Activated naive CD4-positive, alpha-beta T cell treated with anti-CD3 and anti-CD28 coated beads, Interleukin-2, amount 50 U/mL, for 24 hours (primary cell): ENCODE measurements at regions not wholly inside any gene's neighbourhood (a gene's known extent, or its start where the extent isn't known, plus 50 kb on each side); places are given as distances from the start of the nearest gene placed in this dataset.

Experiments used
- H3K27ac Mint-ChIP-seq: one replicate; pipeline ENCODE4 v1.8.0; 2021; ENCODE audit warnings: mild to moderate bottlenecking, mixed read lengths
- H3K27me3 Mint-ChIP-seq: one replicate; pipeline ENCODE4 v1.8.0; 2021; ENCODE audit warnings: mixed read lengths
- H3K36me3 Mint-ChIP-seq: one replicate; pipeline ENCODE4 v1.8.0; 2021; ENCODE audit warnings: mixed read lengths
- H3K4me1 Mint-ChIP-seq: one replicate; pipeline ENCODE4 v1.8.0; 2021; ENCODE audit warnings: mixed read lengths
- H3K4me3 Mint-ChIP-seq: one replicate; pipeline ENCODE4 v1.8.0; 2021; ENCODE audit warnings: mild to moderate bottlenecking, mixed read lengths
- H3K9me3 Mint-ChIP-seq: one replicate; pipeline ENCODE4 v1.8.0; 2021; ENCODE audit warnings: mixed read lengths

DNA sequence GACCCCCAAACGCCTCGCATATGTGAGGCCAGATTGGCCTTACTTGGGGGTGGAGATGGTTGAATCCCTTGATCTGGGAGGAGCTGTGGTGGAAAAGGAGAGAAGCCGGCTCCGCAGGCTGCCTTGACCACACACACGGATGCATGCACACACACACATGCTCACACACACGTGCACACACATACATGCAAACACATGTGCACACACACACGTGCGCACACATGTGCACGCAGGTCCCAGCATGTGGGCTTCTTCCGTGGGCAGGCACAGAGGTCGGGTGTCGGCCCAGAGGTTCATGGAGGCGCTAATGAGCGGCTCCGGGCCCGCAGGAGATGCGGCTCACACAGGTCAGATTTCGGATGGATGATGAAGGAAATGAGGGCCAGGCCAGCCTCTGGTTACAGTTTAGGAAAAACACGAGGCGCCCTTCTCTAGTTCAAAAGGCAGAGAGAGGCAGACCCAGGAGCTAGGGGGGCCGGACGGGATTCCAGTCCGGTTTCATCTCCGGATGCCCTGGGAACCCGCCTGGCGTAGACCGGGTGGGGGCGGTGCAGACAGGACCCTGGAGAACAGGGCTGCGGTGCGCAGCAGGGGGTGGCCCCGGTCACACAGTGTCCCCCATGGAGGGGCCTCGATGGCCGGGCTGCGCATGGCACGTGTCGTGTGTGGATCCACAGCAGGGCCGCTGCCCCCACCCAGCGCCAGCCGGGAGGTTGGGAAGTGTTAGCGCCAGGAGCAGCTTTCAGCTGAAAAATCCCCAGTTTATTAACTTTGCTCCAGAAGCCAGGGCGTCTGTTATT is 91.1 kb upstream of the ACTRT2 start:
- Mint-ChIP-seq H3K27me3 (no peaks in the 10 kb centered on the region), H3K4me1 (no peaks in the 10 kb centered on the region), H3K9me3 (no peaks in the 10 kb centered on the region), H3K36me3 (no peaks in the 10 kb centered on the region), H3K4me3 (no peak overlapping the region), H3K27ac (peak overlapping the region; percentile 89)

DNA sequence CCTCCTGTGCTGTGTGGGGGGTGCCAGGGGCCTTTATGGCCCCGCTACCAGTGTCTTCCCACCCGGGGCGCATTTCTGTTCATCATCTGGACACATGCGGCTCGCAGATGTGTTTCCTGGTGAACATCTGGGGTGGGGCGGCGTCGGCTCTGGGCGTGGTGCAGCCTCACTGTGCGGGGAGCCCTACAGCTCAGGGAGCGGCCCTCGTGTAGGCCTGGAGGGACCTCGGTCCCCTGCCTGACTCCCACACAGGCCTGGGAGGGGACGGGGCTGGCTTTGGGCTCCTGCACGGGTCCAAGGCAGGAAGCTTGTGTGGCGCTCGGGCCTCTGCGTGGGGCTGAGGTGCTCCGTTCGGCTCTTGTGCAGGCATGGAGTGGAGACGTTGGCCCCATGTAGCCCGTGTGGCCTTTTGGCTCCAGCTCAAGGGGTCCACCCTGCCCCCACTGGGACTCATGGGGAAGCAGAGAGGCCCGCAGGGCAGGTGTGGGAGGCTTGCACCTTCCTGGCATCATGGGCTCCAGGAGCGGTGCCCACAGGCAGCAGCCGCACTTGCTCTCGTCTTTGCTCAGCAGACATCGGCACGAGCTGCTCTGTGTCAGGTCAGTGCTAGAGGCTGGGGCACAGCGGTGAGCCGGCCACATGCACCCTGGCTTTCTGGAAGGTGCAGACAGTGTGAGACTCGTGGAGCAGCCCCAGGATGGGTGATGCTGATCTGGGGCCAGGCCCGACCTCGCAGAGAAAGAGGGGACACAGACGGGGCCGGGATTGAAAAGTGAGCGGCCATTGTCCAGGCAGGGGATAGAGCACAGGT is 90.1 kb upstream of the ACTRT2 start:
- Mint-ChIP-seq H3K4me1 (no peaks in the 10 kb centered on the region), H3K36me3 (no peaks in the 10 kb centered on the region), H3K9me3 (no peaks in the 10 kb centered on the region), H3K27me3 (no peaks in the 10 kb centered on the region), H3K4me3 (no peak overlapping the region), H3K27ac (no peak overlapping the region)

DNA sequence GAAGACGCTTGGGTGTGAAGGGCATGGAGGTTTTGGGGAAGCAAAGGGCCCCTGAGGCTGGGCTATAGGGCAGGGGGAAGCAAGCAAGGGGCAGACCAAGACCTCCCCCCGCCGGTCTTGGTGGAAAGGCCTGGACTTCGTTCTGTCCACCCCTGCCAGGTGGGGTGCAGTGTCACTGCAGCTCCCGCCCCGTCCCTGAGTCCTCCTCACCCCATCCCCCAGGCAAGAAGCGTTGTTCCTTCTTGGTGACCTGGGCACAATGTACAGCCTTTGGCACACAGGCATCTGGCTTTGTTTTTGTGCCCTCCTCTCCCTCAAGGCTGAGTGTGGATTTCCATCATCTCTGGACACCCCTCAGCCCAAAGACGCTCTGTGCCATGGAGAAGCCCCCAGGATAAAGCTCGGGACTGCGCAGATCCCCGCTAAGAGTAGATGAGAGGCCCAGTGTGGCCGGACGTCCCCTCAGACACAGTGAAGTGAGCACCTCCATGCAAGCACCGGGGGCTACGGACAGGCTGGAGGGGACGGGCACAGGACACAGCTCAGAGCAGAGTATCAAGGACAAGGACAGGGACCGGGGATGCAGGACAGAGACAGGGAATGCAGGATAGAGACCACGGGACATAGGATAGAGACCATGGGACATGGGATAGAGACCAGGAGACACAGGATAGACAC is 89.4 kb upstream of the ACTRT2 start:
- H3K4me1 Mint-ChIP-seq = no peaks in the 10 kb centered on the region
- no peak overlapping the region for H3K27ac Mint-ChIP-seq
- H3K9me3 Mint-ChIP-seq = no peaks in the 10 kb centered on the region
- no peak overlapping the region for H3K4me3 Mint-ChIP-seq
- H3K27me3 Mint-ChIP-seq = no peaks in the 10 kb centered on the region
- no peaks in the 10 kb centered on the region for H3K36me3 Mint-ChIP-seq

DNA sequence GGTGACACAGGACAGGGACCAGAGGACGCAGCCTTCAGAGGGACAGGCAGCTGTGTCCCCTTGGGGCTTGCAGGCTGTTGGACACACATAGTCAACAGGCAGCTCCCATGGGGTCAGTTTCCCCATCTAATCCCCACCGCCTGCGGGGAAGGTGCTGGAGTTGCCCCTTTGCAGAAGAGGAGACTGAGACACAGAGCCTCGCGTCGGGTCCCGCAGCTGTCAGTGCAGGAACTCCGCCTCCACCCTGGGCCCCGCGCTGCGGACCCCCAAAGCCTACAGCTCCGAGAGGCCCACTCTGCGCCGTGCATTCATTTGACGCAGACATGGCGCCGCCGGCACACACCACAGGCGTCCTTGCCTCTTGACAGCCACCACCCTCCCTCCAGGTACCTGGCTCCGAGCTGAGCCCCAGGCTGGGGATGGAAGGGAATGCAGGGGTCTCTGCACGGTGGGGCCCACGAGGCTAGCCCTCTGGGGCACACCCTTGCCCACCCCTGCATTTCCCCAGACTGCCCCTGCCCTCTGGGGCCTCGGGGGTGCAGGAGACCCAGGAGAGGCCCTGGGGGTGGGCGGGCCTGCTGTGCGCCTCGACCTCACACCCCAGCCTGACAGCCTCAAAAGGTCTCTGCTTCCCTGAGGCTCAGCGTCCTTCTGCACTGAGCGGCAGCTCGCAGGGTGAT is 88.5 kb upstream of the ACTRT2 start:
- H3K27ac Mint-ChIP-seq = no peak overlapping the region
- H3K9me3 Mint-ChIP-seq = no peaks in the 10 kb centered on the region
- H3K4me1 Mint-ChIP-seq = no peaks in the 10 kb centered on the region
- H3K27me3 Mint-ChIP-seq = no peaks in the 10 kb centered on the region
- no peak overlapping the region for H3K4me3 Mint-ChIP-seq
- H3K36me3 Mint-ChIP-seq = no peaks in the 10 kb centered on the region

DNA sequence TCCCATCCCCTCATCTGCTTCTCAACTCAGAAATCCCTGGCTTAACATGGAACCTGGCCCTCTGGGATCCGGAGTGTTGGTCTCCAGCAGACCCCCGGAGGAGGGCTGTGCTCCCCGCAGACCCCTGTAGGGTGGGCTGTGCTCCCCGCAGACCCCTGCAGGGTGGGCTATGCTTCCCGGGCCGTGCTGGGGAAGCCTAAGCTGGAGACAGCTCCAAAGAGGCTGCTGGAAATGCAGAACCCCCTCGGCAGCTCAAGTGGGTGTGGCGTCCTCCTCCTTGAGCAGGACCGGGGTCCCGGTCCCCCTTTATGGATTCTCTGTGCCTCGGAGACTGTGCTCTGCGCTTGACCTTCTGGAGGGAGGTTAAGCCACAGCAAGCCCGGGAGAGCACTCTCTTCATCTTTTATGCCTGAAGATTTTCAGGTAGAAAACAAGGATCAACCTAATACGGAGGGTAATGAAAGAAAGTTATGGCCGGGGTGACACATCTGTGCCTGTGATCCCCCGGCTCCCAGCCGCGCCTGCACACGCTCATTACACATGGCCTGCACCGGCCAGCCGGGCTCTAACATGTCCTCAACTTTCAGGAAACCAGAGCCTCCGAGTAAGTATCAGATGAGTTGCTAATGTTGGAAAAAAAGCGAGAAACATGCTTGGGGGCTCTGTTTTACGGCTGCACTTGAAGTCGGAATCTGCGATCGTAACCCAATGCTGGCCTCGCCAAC is 87.7 kb upstream of the ACTRT2 start:
- Mint-ChIP-seq H3K36me3 (no peaks in the 10 kb centered on the region), H3K27ac (no peak overlapping the region), H3K4me1 (no peaks in the 10 kb centered on the region), H3K27me3 (no peaks in the 10 kb centered on the region), H3K4me3 (no peak overlapping the region), H3K9me3 (no peaks in the 10 kb centered on the region)

DNA sequence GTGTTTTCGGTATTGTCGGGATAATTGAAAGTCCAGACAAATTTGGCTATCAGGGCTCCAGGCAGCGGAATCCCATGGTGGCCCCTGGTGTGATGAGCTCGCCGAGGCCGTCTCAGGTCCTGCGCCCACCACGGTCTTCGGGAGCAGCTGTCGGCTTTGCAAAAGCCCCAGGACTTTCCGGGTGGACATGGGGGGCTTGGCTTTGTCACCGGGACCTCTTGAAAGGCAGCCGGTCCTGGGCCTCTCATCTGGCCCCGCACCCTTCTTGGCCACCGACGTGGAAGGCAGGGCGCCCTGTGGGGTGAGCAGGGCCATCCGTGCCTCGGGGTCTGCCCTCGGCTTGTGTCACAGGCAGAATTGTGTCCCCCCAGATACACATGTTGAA is 87.1 kb upstream of the ACTRT2 start:
- H3K4me3 Mint-ChIP-seq = no peak overlapping the region

DNA sequence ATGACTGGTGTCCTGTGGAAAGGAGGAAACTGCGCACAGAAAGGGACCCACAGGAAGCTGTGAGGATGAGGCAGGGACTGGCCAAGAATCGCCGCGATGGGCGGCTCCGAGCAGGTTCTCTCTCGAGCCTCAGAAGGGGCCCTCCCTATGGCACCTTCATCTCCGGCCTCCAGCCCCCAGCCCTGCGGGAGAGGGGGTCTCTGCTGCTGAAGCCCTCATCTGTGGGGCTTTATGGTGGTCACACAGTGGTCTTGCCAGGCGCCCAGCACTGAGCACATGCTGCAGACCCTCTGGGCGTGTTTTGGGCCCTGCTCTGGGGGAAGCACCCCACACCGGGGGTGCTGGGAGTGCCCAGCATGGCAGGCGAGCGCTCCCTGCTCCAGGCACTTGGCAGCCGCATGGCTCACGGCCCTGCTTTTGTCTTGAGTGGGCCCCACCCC is 86.6 kb upstream of the ACTRT2 start:
- Mint-ChIP-seq H3K27me3 (no peaks in the 10 kb centered on the region), H3K9me3 (no peaks in the 10 kb centered on the region), H3K4me3 (no peak overlapping the region), H3K4me1 (no peaks in the 10 kb centered on the region), H3K36me3 (no peaks in the 10 kb centered on the region), H3K27ac (no peak overlapping the region)

More for the DNA sequence above, 87.1 kb upstream of the ACTRT2 start:
- no peaks in the 10 kb centered on the region for H3K36me3 Mint-ChIP-seq
- no peaks in the 10 kb centered on the region for H3K27me3 Mint-ChIP-seq
- H3K9me3 Mint-ChIP-seq = no peaks in the 10 kb centered on the region
- no peak overlapping the region for H3K27ac Mint-ChIP-seq
- H3K4me1 Mint-ChIP-seq = no peaks in the 10 kb centered on the region

DNA sequence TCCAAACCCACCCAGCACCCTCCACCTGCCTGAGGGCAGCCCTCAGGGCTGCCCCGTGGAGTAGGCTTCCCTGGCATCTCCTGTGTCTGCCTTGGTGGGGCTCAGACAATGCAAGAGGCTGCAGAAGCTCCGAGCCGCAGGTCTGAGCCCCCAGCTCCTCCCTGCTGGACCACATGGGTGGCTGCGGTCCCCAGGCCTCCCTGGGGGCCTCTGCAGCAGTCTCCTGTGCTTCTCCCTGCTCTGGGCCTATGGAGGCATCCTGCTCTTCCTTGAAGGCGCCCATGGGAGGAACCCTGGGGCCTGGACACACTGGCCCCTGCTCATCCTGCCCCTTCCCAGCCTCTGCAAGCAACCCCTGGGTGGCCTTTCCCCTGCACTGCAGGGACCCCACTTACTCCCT is 86.1 kb upstream of the ACTRT2 start:
- Mint-ChIP-seq H3K4me1 (no peaks in the 10 kb centered on the region), H3K4me3 (no peak overlapping the region), H3K27ac (no peak overlapping the region), H3K27me3 (no peaks in the 10 kb centered on the region), H3K9me3 (no peaks in the 10 kb centered on the region), H3K36me3 (no peaks in the 10 kb centered on the region)

DNA sequence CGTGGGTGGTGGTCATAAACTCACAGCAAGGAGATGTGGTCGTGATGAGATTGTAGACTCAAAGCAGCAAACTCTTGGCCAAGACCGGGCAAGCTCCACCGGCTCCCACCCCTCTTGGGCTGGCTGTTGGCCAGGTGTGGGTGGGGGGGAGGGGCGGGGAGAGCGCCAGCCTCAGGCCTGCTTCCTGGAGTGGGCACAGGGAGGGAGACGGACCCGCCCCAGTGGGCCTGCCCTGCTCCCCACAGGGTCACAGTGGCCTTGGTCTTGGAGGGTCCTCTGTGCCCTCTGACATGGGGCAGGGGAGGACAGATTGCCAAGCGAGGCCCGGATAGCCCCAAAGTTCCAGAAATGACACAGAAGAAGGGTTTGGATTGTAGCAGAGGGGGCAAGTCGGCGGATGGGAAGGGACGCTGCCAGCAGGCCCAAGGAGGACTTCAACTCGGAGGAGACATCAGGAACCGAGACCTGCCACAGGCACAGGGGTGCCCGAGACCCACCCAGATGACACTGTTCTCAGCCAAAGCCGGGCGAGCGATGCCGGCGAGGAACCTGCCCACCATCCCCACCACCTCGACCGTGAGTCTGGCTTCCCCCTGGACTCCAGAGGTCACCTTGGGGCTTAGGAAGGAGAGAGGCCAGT is 85.4 kb upstream of the ACTRT2 start:
- no peaks in the 10 kb centered on the region for H3K36me3 Mint-ChIP-seq
- no peaks in the 10 kb centered on the region for H3K4me1 Mint-ChIP-seq
- no peak overlapping the region for H3K27ac Mint-ChIP-seq
- no peaks in the 10 kb centered on the region for H3K9me3 Mint-ChIP-seq
- no peaks in the 10 kb centered on the region for H3K27me3 Mint-ChIP-seq
- H3K4me3 Mint-ChIP-seq = no peak overlapping the region

DNA sequence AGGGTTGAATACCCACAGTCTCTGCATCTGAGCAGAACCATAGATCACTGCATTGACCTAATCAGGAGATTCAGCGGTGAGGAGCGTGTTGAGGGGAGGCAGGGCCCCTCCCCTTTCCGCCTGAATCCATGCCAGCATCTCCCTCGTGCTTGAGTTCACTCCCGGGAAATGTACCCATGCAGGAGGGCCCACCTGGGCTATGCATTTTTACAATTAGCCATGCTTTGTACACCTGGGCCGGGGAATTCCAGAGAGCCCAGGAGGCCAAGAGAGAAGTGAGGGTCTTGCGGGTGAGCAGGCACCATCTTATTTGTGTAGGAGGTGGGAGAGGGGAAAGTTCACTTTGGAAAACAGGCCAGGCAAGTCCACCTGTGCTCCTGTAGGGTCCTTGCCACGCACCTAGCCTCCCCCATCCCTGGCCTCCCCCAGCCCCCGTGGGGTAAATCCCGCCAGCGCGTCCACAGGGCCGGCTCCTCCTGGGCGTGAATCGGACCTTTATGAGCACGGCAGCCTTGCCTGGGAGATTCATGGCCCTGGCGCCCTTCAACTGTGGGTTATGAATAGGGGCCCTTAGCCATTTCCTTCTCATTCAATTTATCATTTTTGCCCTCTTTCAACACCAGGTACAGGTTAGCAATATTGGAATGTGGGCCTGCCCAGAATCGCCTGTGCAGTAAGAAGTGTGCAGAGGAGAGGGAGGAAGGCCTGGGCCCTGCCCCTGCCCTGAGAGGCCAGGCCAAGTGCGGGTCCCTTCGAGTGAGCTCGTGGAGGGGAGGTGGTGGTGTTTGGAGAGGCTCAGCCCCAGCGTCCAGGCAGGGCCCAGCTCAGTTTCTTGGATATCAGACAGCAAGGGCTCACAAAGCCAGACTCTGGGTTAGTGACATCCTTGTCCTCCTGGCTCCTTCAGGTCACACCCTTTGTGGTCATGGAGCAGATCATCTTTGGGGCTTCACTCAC is 84.4 kb upstream of the ACTRT2 start:
- peaks cover 2% of the 10 kb centered on the region for H3K36me3 Mint-ChIP-seq
- H3K4me1 Mint-ChIP-seq = no peaks in the 10 kb centered on the region
- H3K27me3 Mint-ChIP-seq = no peaks in the 10 kb centered on the region
- no peaks in the 10 kb centered on the region for H3K9me3 Mint-ChIP-seq
- H3K27ac Mint-ChIP-seq = no peak overlapping the region
- no peak overlapping the region for H3K4me3 Mint-ChIP-seq

DNA sequence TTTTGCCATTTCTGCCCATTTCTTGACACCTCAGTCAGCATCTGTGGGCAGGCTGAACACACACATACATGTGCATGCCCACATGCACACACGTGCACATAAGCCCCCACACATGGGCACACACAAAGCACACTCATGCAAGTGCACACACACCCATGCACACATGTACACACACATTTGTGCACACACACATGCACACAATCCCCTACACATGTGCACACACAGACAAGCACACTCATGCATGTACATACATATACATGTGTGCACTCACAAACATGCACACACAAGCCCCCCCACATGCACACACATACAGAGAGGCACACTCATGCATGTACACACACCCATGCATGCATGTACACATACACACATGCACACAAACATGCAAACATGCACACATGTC is 83.5 kb upstream of the ACTRT2 start:
- Mint-ChIP-seq H3K9me3 (no peaks in the 10 kb centered on the region), H3K4me3 (no peak overlapping the region), H3K27me3 (no peaks in the 10 kb centered on the region), H3K4me1 (no peaks in the 10 kb centered on the region), H3K36me3 (peaks cover 2% of the 10 kb centered on the region), H3K27ac (no peak overlapping the region)

DNA sequence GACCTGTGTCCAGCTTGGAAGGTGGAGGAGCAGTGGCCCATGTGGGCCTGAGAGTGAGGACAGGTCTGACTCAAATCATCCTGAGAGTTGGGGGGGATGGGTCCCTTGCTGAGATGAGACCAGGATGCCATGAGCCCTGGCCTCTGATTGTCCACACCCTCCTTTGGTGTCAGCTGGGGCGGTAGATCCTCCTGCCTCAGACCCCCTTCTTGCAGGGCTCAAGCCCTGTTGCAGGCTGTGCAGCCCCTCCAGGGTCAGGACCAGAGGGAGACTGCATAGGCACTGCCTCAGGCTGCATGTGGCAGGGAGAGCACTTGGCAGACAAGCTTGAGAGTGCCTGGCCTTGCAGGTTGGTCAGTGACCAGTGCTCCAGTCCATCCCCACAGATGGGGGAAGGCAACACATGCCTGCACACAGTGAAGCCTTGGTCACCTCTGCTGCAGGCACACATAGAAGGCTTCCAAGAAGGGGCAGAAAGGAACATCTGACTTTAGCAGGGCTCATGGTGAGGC is 82.2 kb upstream of the ACTRT2 start:
- Mint-ChIP-seq H3K27ac (no peak overlapping the region), H3K27me3 (no peaks in the 10 kb centered on the region), H3K36me3 (peaks cover 2% of the 10 kb centered on the region), H3K4me1 (no peaks in the 10 kb centered on the region), H3K9me3 (no peaks in the 10 kb centered on the region), H3K4me3 (no peak overlapping the region)

DNA sequence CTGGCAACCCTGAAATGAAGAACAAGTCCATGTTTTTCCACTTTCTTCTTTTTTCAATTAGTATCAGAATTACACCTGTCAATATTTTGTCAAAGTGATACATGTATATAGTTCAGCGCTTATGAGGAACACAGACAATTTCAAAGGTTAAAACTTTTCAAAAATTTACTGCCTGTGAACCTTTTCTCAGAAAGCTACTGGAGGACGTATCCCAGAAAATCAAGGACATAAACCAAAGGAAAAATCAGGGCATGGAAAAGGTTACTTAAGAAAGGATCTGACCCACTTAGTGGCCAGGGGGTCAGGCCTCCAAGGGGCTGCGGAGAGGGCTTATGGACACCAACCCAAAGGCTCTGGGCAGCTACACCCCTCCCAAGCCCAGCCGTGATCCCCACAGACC is 81.1 kb upstream of the ACTRT2 start:
- Mint-ChIP-seq H3K27me3 (no peaks in the 10 kb centered on the region), H3K27ac (no peak overlapping the region), H3K4me3 (no peak overlapping the region), H3K4me1 (no peaks in the 10 kb centered on the region), H3K36me3 (peaks cover 2% of the 10 kb centered on the region), H3K9me3 (no peaks in the 10 kb centered on the region)

DNA sequence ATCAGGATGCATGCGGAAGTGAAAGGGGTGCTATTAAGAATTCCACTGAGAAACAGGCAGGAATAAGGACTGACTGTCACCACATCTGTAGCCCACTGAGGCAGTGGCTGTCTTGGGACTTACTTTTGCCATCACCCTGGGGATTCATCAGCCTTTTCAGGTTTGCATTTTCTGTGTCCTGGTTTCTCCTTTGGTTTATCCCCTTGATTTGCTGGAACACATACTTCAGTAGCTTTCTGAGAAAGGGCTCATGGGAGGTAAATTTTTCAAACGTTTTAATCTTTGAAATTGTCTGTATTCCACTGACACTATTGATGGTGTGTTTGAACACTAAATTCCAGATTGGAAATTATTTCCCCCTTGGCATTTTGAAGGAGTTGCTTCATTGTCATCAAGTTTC is 80.2 kb upstream of the ACTRT2 start:
- no peak overlapping the region for H3K4me3 Mint-ChIP-seq
- H3K4me1 Mint-ChIP-seq = no peaks in the 10 kb centered on the region
- H3K36me3 Mint-ChIP-seq = peaks cover 2% of the 10 kb centered on the region
- H3K9me3 Mint-ChIP-seq = no peaks in the 10 kb centered on the region
- H3K27ac Mint-ChIP-seq = no peak overlapping the region
- H3K27me3 Mint-ChIP-seq = no peaks in the 10 kb centered on the region
